WERI-Rb-1 (cell line): ENCODE measurements at regions not wholly inside any gene's neighbourhood (a gene's known extent, or its start where the extent isn't known, plus 50 kb on each side); places are given as distances from the start of the nearest gene placed in this dataset.

Source experiments
- DNase-seq: peaks from one replicate; pipeline ENCODE4 v3.0.0-alpha.2; 2020
- H3K27ac ChIP-seq: fragments of 250-450 bp; sonication (Bioruptor Pico); 2 replicates; pipeline ENCODE4 v1.5.1; 2020; ENCODE audit warnings: mild to moderate bottlenecking, moderate library complexity
- H3K27me3 ChIP-seq: fragments of 250-450 bp; sonication (Bioruptor Pico); 2 replicates; pipeline ENCODE4 v1.5.1; 2021; ENCODE audit warnings: mild to moderate bottlenecking, low read depth, moderate library complexity; ENCODE audit not compliant: insufficient read depth, severe bottlenecking
- H3K36me3 ChIP-seq: fragments of 250-450 bp; sonication (Bioruptor Pico); 2 replicates; pipeline ENCODE4 v1.5.1; 2020; ENCODE audit warnings: mild to moderate bottlenecking, moderate library complexity
- H3K4me3 ChIP-seq: 2 replicates; pipeline ENCODE4 v1.5.1; 2011; ENCODE audit warnings: low read depth, mild to moderate bottlenecking, control low read depth, low read length
- H3K9me3 ChIP-seq: fragments of 250-450 bp; sonication (Bioruptor Pico); 2 replicates; pipeline ENCODE4 v1.5.1; 2021; ENCODE audit warnings: mild to moderate bottlenecking, moderate library complexity; ENCODE audit not compliant: severe bottlenecking
- CTCF ChIP-seq: IDR thresholded peaks from 2 replicates; pipeline ENCODE4 v1.5.1; 2011; ENCODE audit warnings: low read depth, mild to moderate bottlenecking, control low read depth, inconsistent platforms, low read length

GRCh38 chr13:90826688-90827087, 520.8 kb upstream of the MIR17HG start:
- no peak for TF ChIP-seq CTCF
- Histone ChIP-seq H3K9me3 (no peaks in the 10 kb centered on the region), H3K36me3 (no peaks in the 10 kb centered on the region), H3K4me3 (no peak overlapping the region), H3K27ac (no peak overlapping the region), H3K27me3 (no peaks in the 10 kb centered on the region)
- no peak for DNase-seq

- Histone ChIP-seq H3K4me3 (no peak overlapping the region), H3K27ac (no peak overlapping the region), H3K27me3 (no peaks in the 10 kb centered on the region), H3K36me3 (no peaks in the 10 kb centered on the region), H3K9me3 (no peaks in the 10 kb centered on the region)
- DNase-seq, result no peak
- no peak for TF ChIP-seq CTCF
These were observed 516.7 kb upstream of the MIR17HG start for GRCh38 chr13:90830782-90831181.

- no peaks in the 10 kb centered on the region for H3K9me3 ChIP-seq
- no peak overlapping the region for H3K27ac ChIP-seq
- H3K4me3 ChIP-seq, result no peak overlapping the region
- TF ChIP-seq CTCF, result no peak
- no peak for DNase-seq
- no peaks in the 10 kb centered on the region for H3K27me3 ChIP-seq
- no peaks in the 10 kb centered on the region for H3K36me3 ChIP-seq
These were observed 513.5 kb upstream of the MIR17HG start for GRCh38 chr13:90833951-90834350.

GRCh38 chr13:90834700-90835099, 512.8 kb upstream of the MIR17HG start:
- DNase-seq, result no peak
- no peaks in the 10 kb centered on the region for H3K27me3 ChIP-seq
- H3K36me3 ChIP-seq, result no peaks in the 10 kb centered on the region
- H3K27ac ChIP-seq, result no peak overlapping the region
- no peak for TF ChIP-seq CTCF
- H3K4me3 ChIP-seq, result no peak overlapping the region
- H3K9me3 ChIP-seq, result no peaks in the 10 kb centered on the region

- Histone ChIP-seq H3K27ac (no peak overlapping the region), H3K9me3 (no peaks in the 10 kb centered on the region), H3K36me3 (no peaks in the 10 kb centered on the region), H3K4me3 (no peak overlapping the region), H3K27me3 (no peaks in the 10 kb centered on the region)
- no peak for DNase-seq
- TF ChIP-seq CTCF, result no peak
These were observed 511.7 kb upstream of the MIR17HG start for GRCh38 chr13:90835826-90836225.

GRCh38 chr13:90838317-90838960, 509.0 kb upstream of the MIR17HG start:
- Histone ChIP-seq H3K36me3 (no peaks in the 10 kb centered on the region), H3K4me3 (no peak overlapping the region), H3K9me3 (no peaks in the 10 kb centered on the region), H3K27ac (no peak overlapping the region), H3K27me3 (no peaks in the 10 kb centered on the region)
- no peak for DNase-seq
- TF ChIP-seq CTCF, result no peak
